KOPT-K1 (cell line): ENCODE measurements at regions not wholly inside any gene's neighbourhood (a gene's known extent, or its start where the extent isn't known, plus 50 kb on each side); places are given as distances from the start of the nearest gene placed in this dataset.
"Not testable (repeated sequence)": the region's sequence is repeated elsewhere in the genome, so short reads cannot be mapped to it uniquely, and the experiment has no call there.

ENCODE experiments used
- H3K27ac ChIP-seq: fragments of 200-600 bp; sonication (generic); 2 replicates; pipeline ENCODE4 v1.5.1; 2016; ENCODE audit warnings: antibody characterized with exemption, mild to moderate bottlenecking, low read depth, low read length; ENCODE audit not compliant: poor library complexity, severe bottlenecking
- H3K36me3 ChIP-seq: fragments of 200-600 bp; sonication (generic); 2 replicates; pipeline ENCODE4 v1.5.1; 2017; ENCODE audit warnings: antibody characterized with exemption, mild to moderate bottlenecking, low read length, moderate library complexity; ENCODE audit not compliant: insufficient read depth
- H3K9me3 ChIP-seq: fragments of 200-600 bp; sonication (generic); 2 replicates; pipeline ENCODE4 v1.5.1; 2017; ENCODE audit warnings: antibody characterized with exemption, low read length, mild to moderate bottlenecking; ENCODE audit not compliant: insufficient read depth, poor library complexity, severe bottlenecking

- no peaks in the 10 kb centered on the region for H3K36me3 ChIP-seq
- H3K9me3 ChIP-seq: no peaks in the 10 kb centered on the region
- H3K27ac ChIP-seq: no peak overlapping the region
Observed at GRCh38 chr7:46089281-46089680, 168.2 kb upstream of the IGFBP3 start.

GRCh38 chr7:46088486-46088885, 167.4 kb upstream of the IGFBP3 start:
- H3K9me3 ChIP-seq, H3K36me3 ChIP-seq, H3K27ac ChIP-seq: not testable (repeated sequence)

GRCh38 chr7:46080595-46081159, 159.6 kb upstream of the IGFBP3 start:
- H3K36me3 ChIP-seq: no peaks in the 10 kb centered on the region
- no peak overlapping the region for H3K27ac ChIP-seq
- H3K9me3 ChIP-seq: no peaks in the 10 kb centered on the region

- H3K9me3 ChIP-seq: no peaks in the 10 kb centered on the region
- H3K27ac ChIP-seq: no peak overlapping the region
- H3K36me3 ChIP-seq: no peaks in the 10 kb centered on the region
Observed at GRCh38 chr7:46079421-46079820, 158.3 kb upstream of the IGFBP3 start.

GRCh38 chr7:46076527-46076926, 155.5 kb upstream of the IGFBP3 start:
- Histone ChIP-seq H3K36me3 (no peaks in the 10 kb centered on the region), H3K9me3 (no peaks in the 10 kb centered on the region), H3K27ac (no peak overlapping the region)

GRCh38 chr7:46072722-46073121, 151.7 kb upstream of the IGFBP3 start:
- H3K36me3 ChIP-seq: no peaks in the 10 kb centered on the region
- no peaks in the 10 kb centered on the region for H3K9me3 ChIP-seq
- H3K27ac ChIP-seq: no peak overlapping the region

- Histone ChIP-seq H3K36me3 (no peaks in the 10 kb centered on the region), H3K27ac (no peak overlapping the region), H3K9me3 (no peaks in the 10 kb centered on the region)
Observed at GRCh38 chr7:46071601-46072000, 150.5 kb upstream of the IGFBP3 start.

- Histone ChIP-seq H3K9me3 (no peaks in the 10 kb centered on the region), H3K36me3 (no peaks in the 10 kb centered on the region), H3K27ac (no peak overlapping the region)
Observed at GRCh38 chr7:46071076-46071475, 150.0 kb upstream of the IGFBP3 start.

- H3K9me3 ChIP-seq: no peaks in the 10 kb centered on the region
- no peaks in the 10 kb centered on the region for H3K36me3 ChIP-seq
- H3K27ac ChIP-seq: no peak overlapping the region
Observed at GRCh38 chr7:46068159-46068558, 147.1 kb upstream of the IGFBP3 start.

GRCh38 chr7:46059308-46060020, 138.4 kb upstream of the IGFBP3 start:
- H3K9me3 ChIP-seq: no peaks in the 10 kb centered on the region
- H3K27ac ChIP-seq: no peak overlapping the region
- H3K36me3 ChIP-seq: no peaks in the 10 kb centered on the region

GRCh38 chr7:46058086-46058823, 137.2 kb upstream of the IGFBP3 start:
- Histone ChIP-seq H3K36me3 (no peaks in the 10 kb centered on the region), H3K9me3 (no peaks in the 10 kb centered on the region), H3K27ac (no peak overlapping the region)

GRCh38 chr7:46054915-46055314, 133.8 kb upstream of the IGFBP3 start:
- Histone ChIP-seq H3K27ac (no peak overlapping the region), H3K9me3 (no peaks in the 10 kb centered on the region), H3K36me3 (no peaks in the 10 kb centered on the region)

GRCh38 chr7:46054272-46054671, 133.2 kb upstream of the IGFBP3 start:
- no peaks in the 10 kb centered on the region for H3K36me3 ChIP-seq
- no peaks in the 10 kb centered on the region for H3K9me3 ChIP-seq
- no peak overlapping the region for H3K27ac ChIP-seq

- Histone ChIP-seq H3K27ac (no peak overlapping the region), H3K36me3 (no peaks in the 10 kb centered on the region), H3K9me3 (no peaks in the 10 kb centered on the region)
Observed at GRCh38 chr7:46047581-46047980, 126.5 kb upstream of the IGFBP3 start.

GRCh38 chr7:46043338-46043737, 122.3 kb upstream of the IGFBP3 start:
- H3K36me3 ChIP-seq, H3K27ac ChIP-seq, H3K9me3 ChIP-seq: not testable (repeated sequence)

GRCh38 chr7:46039813-46040212, 118.7 kb upstream of the IGFBP3 start:
- not testable (repeated sequence) for H3K27ac ChIP-seq, H3K9me3 ChIP-seq, H3K36me3 ChIP-seq
